Hepatocyte (in vitro differentiated cells): ENCODE measurements at regions not wholly inside any gene's neighbourhood (a gene's known extent, or its start where the extent isn't known, plus 50 kb on each side); places are given as distances from the start of the nearest gene placed in this dataset.

Source experiments
- CTCF ChIP-seq: fragments of 200-600 bp; sonication (generic); IDR thresholded peaks from 2 replicates; pipeline ENCODE4 v1.5.1; 2016; ENCODE audit warnings: antibody characterized with exemption, mild to moderate bottlenecking; ENCODE audit not compliant: poor library complexity
- EZH2 ChIP-seq: fragments of 200-600 bp; sonication (generic); IDR thresholded peaks from 2 replicates; pipeline ENCODE4 v1.6.1; 2016; ENCODE audit warnings: antibody characterized with exemption, mild to moderate bottlenecking, borderline replicate concordance
- EZH2phosphoT487 ChIP-seq: fragments of 200-600 bp; sonication (generic); IDR thresholded peaks from one replicate; pipeline ENCODE4 v1.6.1; 2018; ENCODE audit warnings: antibody characterized with exemption, mild to moderate bottlenecking, low read depth, moderate library complexity; ENCODE audit not compliant: unreplicated experiment, severe bottlenecking

- TF ChIP-seq CTCF (no peak), EZH2 (no peak), EZH2phosphoT487 (no peak)
Observed at GRCh38 chr20:47907031-47907675, 121.9 kb upstream of the SULF2 start.
